Panc1 (cell line): ENCODE measurements at regions not wholly inside any gene's neighbourhood (a gene's known extent, or its start where the extent isn't known, plus 50 kb on each side); places are given as distances from the start of the nearest gene placed in this dataset.

Experiments used
- ATAC-seq: fragments of 200-7000 bp; cut with Tn5 transposase; 2 replicates; pipeline ENCODE4 v1.9.1; 2020; ENCODE audit warnings: mild to moderate bottlenecking, moderate library complexity
- BruUV-seq: library from RNA; stranded (reverse); fragments of 400-500 nt; replicated peaks from 2 replicates; lab custom pipeline; 2021; lab: Mats Ljungman, UMichigan
- CTCF ChIA-PET: fragments of 300-600 bp; sonication (Branson Sonifier 250); formaldehyde crosslinking; loops from one replicate; lab custom pipeline; 2022; ENCODE audit warnings: antibody characterized with exemption; lab: Charles Lee
- POLR2A ChIA-PET: fragments of 300-600 bp; sonication (Branson Sonifier 250); formaldehyde crosslinking; loops from one replicate; lab custom pipeline; 2022; ENCODE audit warnings: antibody characterized with exemption; lab: Charles Lee
- DNase-seq: peaks from one replicate; pipeline ENCODE4 v3.0.0-alpha.2; 2010; ENCODE audit warnings: low read depth, low spot score
- H3K27ac ChIP-seq: 2 replicates; pipeline ENCODE4 v1.5.1; 2011; ENCODE audit warnings: mild to moderate bottlenecking, low read length, inconsistent platforms
- H3K27me3 ChIP-seq: fragments of 200-500 bp; sonication (Bioruptor generic); 2 replicates; pipeline ENCODE4 v1.6.0; 2014; ENCODE audit warnings: low read length, inconsistent platforms; ENCODE audit not compliant: control insufficient read depth, insufficient read depth
- H3K36me3 ChIP-seq: fragments of 200-500 bp; sonication (Bioruptor generic); 2 replicates; pipeline ENCODE4 v1.5.1; 2014; ENCODE audit warnings: inconsistent platforms, mild to moderate bottlenecking, low read length, moderate library complexity; ENCODE audit not compliant: control insufficient read depth, insufficient read depth
- H3K4me1 ChIP-seq: 2 replicates; pipeline ENCODE4 v1.5.1; 2011; ENCODE audit warnings: inconsistent platforms, mild to moderate bottlenecking, low read length, moderate library complexity; ENCODE audit not compliant: control insufficient read depth, insufficient read depth
- H3K4me3 ChIP-seq, 2 experiments: 2 replicates each; pipeline ENCODE4 v1.5.1; 2011 to 2012; ENCODE audit warnings: low read depth in 2 of 2, low read length in 2 of 2, mild to moderate bottlenecking in 2 of 2, inconsistent platforms in 1 of 2, moderate library complexity in 1 of 2
- H3K9me3 ChIP-seq: fragments of 200-500 bp; sonication (Bioruptor generic); 2 replicates; pipeline ENCODE4 v1.5.1; 2014; ENCODE audit warnings: low read depth, mild to moderate bottlenecking, inconsistent platforms, low read length, moderate library complexity; ENCODE audit not compliant: control insufficient read depth, insufficient read depth
- POLR2AphosphoS5 ChIP-seq: IDR thresholded peaks from 2 replicates; pipeline ENCODE4 v1.6.1; 2012; ENCODE audit warnings: mild to moderate bottlenecking, low read depth, low read length, moderate library complexity
- SIN3A ChIP-seq: IDR thresholded peaks from 2 replicates; pipeline ENCODE4 v1.6.1; 2012; ENCODE audit warnings: low read depth, mild to moderate bottlenecking, low read length, moderate library complexity, borderline replicate concordance; ENCODE audit not compliant: insufficient read depth
- TCF7L2 ChIP-seq: IDR thresholded peaks from 2 replicates; pipeline ENCODE4 v1.6.1; 2011; ENCODE audit warnings: mild to moderate bottlenecking, low read depth, low read length, inconsistent platforms
- in situ Hi-C: cut with HindIII; loops from 2 replicates; pipeline ENCODE4 v1.10.0; 2016; ENCODE audit warnings: low sequenced_read_pairs, low pct_unique_long_range_greater_than_20kb
- intact Hi-C: fragments of 100-400 bp; cut with micrococcal nuclease; formaldehyde crosslinking; loops from one replicate; pipeline ENCODE4 v1.10.0; 2022; ENCODE audit not compliant: unreplicated experiment
- TF ChIP-seq, protein P1 (sequence below): fragments of 450-650 bp; IDR thresholded peaks from 2 replicates; pipeline ENCODE4 v1.5.1; 2017; ENCODE audit warnings: mild to moderate bottlenecking
- TF ChIP-seq, protein P2 (sequence below), 2 experiments: IDR thresholded peaks; 2 replicates each; pipeline ENCODE4 v1.6.1; 2011 to 2012; ENCODE audit warnings: low read depth in 2 of 2, control low read depth in 1 of 2, low read length in 1 of 2, mild to moderate bottlenecking in 1 of 2, moderate library complexity in 1 of 2; ENCODE audit not compliant: insufficient read depth in 1 of 2

DNA sequence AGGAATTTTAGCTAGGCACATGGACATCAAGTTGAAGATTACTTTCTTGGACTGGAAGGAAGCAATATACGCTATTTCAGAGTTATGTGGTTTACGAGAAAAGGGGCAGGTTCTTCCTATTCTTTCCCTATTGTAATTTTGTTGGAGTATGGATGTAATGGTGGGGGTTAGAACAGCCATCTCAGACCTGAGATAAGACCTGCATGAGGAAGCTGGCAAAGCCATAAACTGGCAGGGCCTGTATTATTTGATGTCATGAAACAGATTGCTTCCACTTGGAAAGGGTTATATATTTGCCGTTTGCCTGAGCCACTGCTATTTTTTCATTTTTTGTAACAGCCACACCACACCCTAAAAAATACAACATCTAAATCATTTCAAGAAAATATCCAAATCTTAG lies 220.5 kb upstream of the MAGI2 start:
- CTCF ChIA-PET, result no interaction called here
- BruUV-seq, result no TSS peak
- Histone ChIP-seq H3K4me1 (no peaks in the 10 kb centered on the region), H3K27ac (no peak overlapping the region), H3K27me3 (no peaks in the 10 kb centered on the region), H3K9me3 (peaks cover 5% of the 10 kb centered on the region; the same call in 1 of the 2 replicates), H3K36me3 (no peaks in the 10 kb centered on the region), H3K4me3 (no peak overlapping the region)
- POLR2A ChIA-PET, result no interaction called here
- in situ Hi-C loops, result no loop called here
- TF ChIP-seq TCF7L2, result no peak
- no peak for TF ChIP-seq SIN3A
- TF ChIP-seq, protein P1, sequence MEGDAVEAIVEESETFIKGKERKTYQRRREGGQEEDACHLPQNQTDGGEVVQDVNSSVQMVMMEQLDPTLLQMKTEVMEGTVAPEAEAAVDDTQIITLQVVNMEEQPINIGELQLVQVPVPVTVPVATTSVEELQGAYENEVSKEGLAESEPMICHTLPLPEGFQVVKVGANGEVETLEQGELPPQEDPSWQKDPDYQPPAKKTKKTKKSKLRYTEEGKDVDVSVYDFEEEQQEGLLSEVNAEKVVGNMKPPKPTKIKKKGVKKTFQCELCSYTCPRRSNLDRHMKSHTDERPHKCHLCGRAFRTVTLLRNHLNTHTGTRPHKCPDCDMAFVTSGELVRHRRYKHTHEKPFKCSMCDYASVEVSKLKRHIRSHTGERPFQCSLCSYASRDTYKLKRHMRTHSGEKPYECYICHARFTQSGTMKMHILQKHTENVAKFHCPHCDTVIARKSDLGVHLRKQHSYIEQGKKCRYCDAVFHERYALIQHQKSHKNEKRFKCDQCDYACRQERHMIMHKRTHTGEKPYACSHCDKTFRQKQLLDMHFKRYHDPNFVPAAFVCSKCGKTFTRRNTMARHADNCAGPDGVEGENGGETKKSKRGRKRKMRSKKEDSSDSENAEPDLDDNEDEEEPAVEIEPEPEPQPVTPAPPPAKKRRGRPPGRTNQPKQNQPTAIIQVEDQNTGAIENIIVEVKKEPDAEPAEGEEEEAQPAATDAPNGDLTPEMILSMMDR, result no peak
- no peak for TF ChIP-seq POLR2AphosphoS5
- TF ChIP-seq, protein P2, sequence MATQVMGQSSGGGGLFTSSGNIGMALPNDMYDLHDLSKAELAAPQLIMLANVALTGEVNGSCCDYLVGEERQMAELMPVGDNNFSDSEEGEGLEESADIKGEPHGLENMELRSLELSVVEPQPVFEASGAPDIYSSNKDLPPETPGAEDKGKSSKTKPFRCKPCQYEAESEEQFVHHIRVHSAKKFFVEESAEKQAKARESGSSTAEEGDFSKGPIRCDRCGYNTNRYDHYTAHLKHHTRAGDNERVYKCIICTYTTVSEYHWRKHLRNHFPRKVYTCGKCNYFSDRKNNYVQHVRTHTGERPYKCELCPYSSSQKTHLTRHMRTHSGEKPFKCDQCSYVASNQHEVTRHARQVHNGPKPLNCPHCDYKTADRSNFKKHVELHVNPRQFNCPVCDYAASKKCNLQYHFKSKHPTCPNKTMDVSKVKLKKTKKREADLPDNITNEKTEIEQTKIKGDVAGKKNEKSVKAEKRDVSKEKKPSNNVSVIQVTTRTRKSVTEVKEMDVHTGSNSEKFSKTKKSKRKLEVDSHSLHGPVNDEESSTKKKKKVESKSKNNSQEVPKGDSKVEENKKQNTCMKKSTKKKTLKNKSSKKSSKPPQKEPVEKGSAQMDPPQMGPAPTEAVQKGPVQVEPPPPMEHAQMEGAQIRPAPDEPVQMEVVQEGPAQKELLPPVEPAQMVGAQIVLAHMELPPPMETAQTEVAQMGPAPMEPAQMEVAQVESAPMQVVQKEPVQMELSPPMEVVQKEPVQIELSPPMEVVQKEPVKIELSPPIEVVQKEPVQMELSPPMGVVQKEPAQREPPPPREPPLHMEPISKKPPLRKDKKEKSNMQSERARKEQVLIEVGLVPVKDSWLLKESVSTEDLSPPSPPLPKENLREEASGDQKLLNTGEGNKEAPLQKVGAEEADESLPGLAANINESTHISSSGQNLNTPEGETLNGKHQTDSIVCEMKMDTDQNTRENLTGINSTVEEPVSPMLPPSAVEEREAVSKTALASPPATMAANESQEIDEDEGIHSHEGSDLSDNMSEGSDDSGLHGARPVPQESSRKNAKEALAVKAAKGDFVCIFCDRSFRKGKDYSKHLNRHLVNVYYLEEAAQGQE (IDR thresholded peaks at IDR 0.05; ENCODE audit: insufficient read depth in 1 of 2, low read depth in 2 of 2, low read length in 1 of 2), result no peak
- no peak for DNase-seq
- ATAC-seq, result no peak
- intact Hi-C loops, result no loop called here

DNA sequence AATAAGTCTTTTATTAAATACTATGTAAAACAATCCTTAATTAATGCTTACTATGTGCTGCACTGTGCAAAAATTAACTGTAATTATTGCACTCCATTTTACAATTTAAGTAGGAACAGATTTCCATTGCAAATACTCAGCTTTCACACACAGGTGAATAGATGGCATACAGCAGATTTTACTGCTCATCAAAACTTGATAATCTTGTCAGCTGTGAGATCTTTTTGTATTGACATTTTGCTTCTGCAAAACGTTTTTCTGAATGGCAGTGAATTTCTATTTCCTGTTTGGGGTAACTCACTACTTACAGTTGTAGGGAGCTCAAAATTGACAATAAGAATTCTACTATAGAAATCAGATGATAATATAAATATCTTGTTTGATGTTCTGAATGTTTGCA lies 220.0 kb upstream of the MAGI2 start:
- no TSS peak for BruUV-seq
- TF ChIP-seq POLR2AphosphoS5 (no peak), SIN3A (no peak), TCF7L2 (no peak)
- TF ChIP-seq, protein P1, result no peak
- TF ChIP-seq, protein P2 (IDR thresholded peaks at IDR 0.05; ENCODE audit: insufficient read depth in 1 of 2, low read depth in 2 of 2, low read length in 1 of 2), result no peak
- Histone ChIP-seq H3K4me3 (no peak overlapping the region), H3K36me3 (no peaks in the 10 kb centered on the region), H3K4me1 (no peaks in the 10 kb centered on the region), H3K9me3 (peaks cover 5% of the 10 kb centered on the region; the same call in 1 of the 2 replicates), H3K27me3 (no peaks in the 10 kb centered on the region), H3K27ac (no peak overlapping the region)
- intact Hi-C loops (no loop called here), in situ Hi-C loops (no loop called here)
- ChIA-PET CTCF (no interaction called here), POLR2A (no interaction called here)
- no peak for DNase-seq
- ATAC-seq, result no peak
